HCT116 (cell line): ENCODE measurements at regions not wholly inside any gene's neighbourhood (a gene's known extent, or its start where the extent isn't known, plus 50 kb on each side); places are given as distances from the start of the nearest gene placed in this dataset.

Source experiments
- ATAC-seq: fragments of 200-7000 bp; cut with Tn5 transposase; 2 replicates; pipeline ENCODE4 v1.9.1; 2020; ENCODE audit warnings: mild to moderate bottlenecking, moderate library complexity
- BruUV-seq: library from RNA; stranded (reverse); fragments of 400-500 nt; replicated peaks from 2 replicates; lab custom pipeline; 2021; lab: Mats Ljungman, UMichigan
- CTCF ChIA-PET: fragments of 300-600 bp; sonication (Branson Sonifier 250); formaldehyde crosslinking; loops from one replicate; lab custom pipeline; 2021; ENCODE audit warnings: antibody characterized with exemption; lab: Charles Lee
- POLR2A ChIA-PET: fragments of 300-600, 350-600 bp; sonication (Branson Sonifier 250); formaldehyde crosslinking; loops from one replicate; lab custom pipeline; 2021; ENCODE audit warnings: antibody characterized with exemption; lab: Charles Lee
- RAD21 ChIA-PET, 2 experiments: fragments of 300-600 bp; sonication (Branson Sonifier 250); formaldehyde crosslinking; loops; one replicate each; lab custom pipeline; 2023; ENCODE audit warnings: low total read pairs in 2 of 2; ENCODE audit not compliant: uncharacterized antibody in 2 of 2, unreplicated experiment in 2 of 2, low non-redundant PET in 1 of 2; lab: Charles Lee
- DNase-seq: peaks from one replicate; pipeline ENCODE4 v3.0.0-alpha.2; 2010; ENCODE audit warnings: low read depth, low spot score
- H2AFZ ChIP-seq: fragments of 200-600 bp; shearing (Covaris generic), sonication (generic); 2 replicates; pipeline ENCODE4 v1.6.1; 2017; ENCODE audit warnings: low read depth, mixed run types, mixed read lengths, antibody characterized with exemption, low read length; ENCODE audit not compliant: poor library complexity, severe bottlenecking
- H3K27ac ChIP-seq: 2 replicates; pipeline ENCODE4 v1.5.1; 2012; ENCODE audit warnings: low read depth, low read length
- H3K27me3 ChIP-seq: fragments of 200-600 bp; sonication (generic); 2 replicates; pipeline ENCODE4 v1.6.1; 2016; ENCODE audit warnings: mixed run types, low read length, mixed read lengths; ENCODE audit not compliant: insufficient read depth
- H3K36me3 ChIP-seq, 2 experiments: fragments of 200-500 bp in 1 of 2; fragments of 200-600 bp in 1 of 2; sonication (Bioruptor generic) in 1 of 2; sonication (generic) in 1 of 2; 2 replicates each; pipeline versions ENCODE4 v1.5.1 to v1.6.1; 2014 to 2016; ENCODE audit warnings: low read length in 2 of 2, inconsistent platforms in 1 of 2, mixed read lengths in 1 of 2, mixed run types in 1 of 2; ENCODE audit not compliant: insufficient read depth in 2 of 2, control insufficient read depth in 1 of 2
- H3K4me1 ChIP-seq, 2 experiments: fragments of 200-600 bp in 1 of 2; sonication (generic) in 1 of 2; 2 replicates each; pipeline versions ENCODE4 v1.5.1 to v1.6.1; 2012 to 2017; ENCODE audit warnings: low read length in 2 of 2, inconsistent platforms in 1 of 2, mild to moderate bottlenecking in 1 of 2, mixed read lengths in 1 of 2, mixed run types in 1 of 2, moderate library complexity in 1 of 2; ENCODE audit not compliant: insufficient read depth in 2 of 2, control insufficient read depth in 1 of 2
- H3K4me2 ChIP-seq: fragments of 200-600 bp; sonication (generic); 2 replicates; pipeline ENCODE4 v1.6.1; 2017; ENCODE audit warnings: mixed run types, low read length, mixed read lengths
- H3K4me3 ChIP-seq, 2 experiments: fragments of 200-600 bp in 1 of 2; sonication (generic) in 1 of 2; replicated peaks in 1 of 2; 2 replicates each; pipeline ENCODE4 v1.5.1; 2011 to 2016; ENCODE audit warnings: low read length in 2 of 2, control low read depth in 1 of 2, low read depth in 1 of 2, mild to moderate bottlenecking in 1 of 2, mixed read lengths in 1 of 2, mixed run types in 1 of 2
- H3K79me2 ChIP-seq: fragments of 200-600 bp; sonication (generic); 2 replicates; pipeline ENCODE4 v1.6.1; 2017; ENCODE audit warnings: mild to moderate bottlenecking, mixed run types, low read length, moderate library complexity, mixed read lengths; ENCODE audit not compliant: insufficient read depth
- H3K9ac ChIP-seq: fragments of 200-600 bp; sonication (generic); 2 replicates; pipeline ENCODE4 v1.6.1; 2016; ENCODE audit warnings: low read length, mixed read lengths
- H3K9me2 ChIP-seq: fragments of 200-600 bp; sonication (generic), shearing (Covaris generic); 2 replicates; pipeline ENCODE4 v1.6.1; 2017; ENCODE audit warnings: mixed run types, mild to moderate bottlenecking, moderate library complexity; ENCODE audit not compliant: insufficient read depth
- H3K9me3 ChIP-seq, 2 experiments: fragments of 200-500 bp in 1 of 2; fragments of 200-600 bp in 1 of 2; sonication (Bioruptor generic) in 1 of 2; sonication (generic) in 1 of 2; 2 replicates each; pipeline ENCODE4 v1.6.1; 2014 to 2017; ENCODE audit warnings: low read length in 2 of 2, mixed read lengths in 2 of 2, inconsistent platforms in 1 of 2, low read depth in 1 of 2, mild to moderate bottlenecking in 1 of 2, mixed run types in 1 of 2, moderate library complexity in 1 of 2; ENCODE audit not compliant: control insufficient read depth in 1 of 2, insufficient read depth in 1 of 2
- H4K20me1 ChIP-seq: fragments of 200-600 bp; sonication (generic), shearing (Covaris generic); 2 replicates; pipeline ENCODE4 v1.6.1; 2017; ENCODE audit warnings: mixed run types, mild to moderate bottlenecking, moderate library complexity; ENCODE audit not compliant: insufficient read depth
- ELF1 ChIP-seq: IDR thresholded peaks from 2 replicates; pipeline ENCODE4 v1.6.1; 2012; ENCODE audit warnings: low read depth, borderline replicate concordance
- EZH2 ChIP-seq: fragments of 200-600 bp; sonication (generic); IDR thresholded peaks from 2 replicates; pipeline ENCODE4 v1.6.1; 2017; ENCODE audit warnings: antibody characterized with exemption, mixed run types
- JUND ChIP-seq: IDR thresholded peaks from 2 replicates; pipeline ENCODE4 v1.6.1; 2012
- RAD21 ChIP-seq: IDR thresholded peaks from 2 replicates; pipeline ENCODE4 v1.6.1; 2012; ENCODE audit warnings: low read depth, mild to moderate bottlenecking
- SIN3A ChIP-seq: IDR thresholded peaks from 2 replicates; pipeline ENCODE4 v1.6.1; 2012; ENCODE audit warnings: low read depth
- YY1 ChIP-seq: IDR thresholded peaks from 2 replicates; pipeline ENCODE4 v1.6.1; 2011; ENCODE audit warnings: low read length, low read depth, moderate library complexity, mild to moderate bottlenecking; ENCODE audit not compliant: insufficient replicate concordance; ENCODE audit errors: extremely low read depth
- intact Hi-C: fragments of 100-400 bp; cut with micrococcal nuclease; formaldehyde crosslinking; loops from 2 replicates; pipeline ENCODE4 v1.10.0; 2022
- TF ChIP-seq, protein P1 (sequence below): IDR thresholded peaks from 2 replicates; pipeline ENCODE4 v1.6.1; 2012; ENCODE audit warnings: low read depth
- TF ChIP-seq, protein P2 (sequence below): IDR thresholded peaks from 2 replicates; pipeline ENCODE4 v1.6.1; 2012

DNA sequence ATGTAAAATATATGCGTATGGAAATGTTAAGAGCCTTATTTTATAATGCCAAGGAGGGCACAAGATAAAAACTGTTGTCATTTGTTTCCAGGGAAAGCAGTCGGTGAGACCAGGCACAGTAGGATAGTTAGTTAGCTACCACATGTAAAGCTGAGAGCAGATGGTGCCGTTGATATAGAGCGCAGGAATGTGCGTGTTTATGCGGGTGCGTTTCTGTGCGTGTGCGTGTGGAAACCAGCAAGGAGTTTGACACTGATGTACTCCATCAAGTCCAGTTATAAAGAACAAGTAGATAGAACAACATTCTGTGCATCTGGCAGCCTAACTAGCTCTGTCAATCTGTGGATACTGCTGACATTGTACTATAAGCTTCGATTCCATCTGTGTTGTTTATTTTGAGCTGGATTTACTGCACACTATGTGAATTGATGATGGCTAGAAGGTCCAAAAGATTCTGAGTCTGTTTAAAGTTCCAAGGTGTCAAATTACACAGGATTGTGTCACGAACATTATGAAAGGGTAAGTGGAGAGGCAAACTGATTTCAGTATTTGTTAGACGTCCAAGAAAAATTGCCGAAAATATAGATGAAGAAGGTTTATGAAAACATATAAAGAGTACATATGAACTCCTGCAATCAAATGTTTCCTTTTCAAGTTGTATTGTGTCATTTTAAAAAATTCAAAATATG, 494.9 kb upstream of the MEF2C start:
- Histone ChIP-seq H3K4me2 (no peak overlapping the region), H4K20me1 (no peaks in the 10 kb centered on the region), H3K9ac (no peak overlapping the region), H3K36me3 (no peaks in the 10 kb centered on the region), H3K4me3 (no peak overlapping the region), H3K9me3 (no peaks in the 10 kb centered on the region), H3K27ac (no peak overlapping the region), H3K4me1 (no peaks in the 10 kb centered on the region), H3K9me2 (no peaks in the 10 kb centered on the region), H2AFZ (no peak overlapping the region), H3K79me2 (no peaks in the 10 kb centered on the region), H3K27me3 (no peaks in the 10 kb centered on the region)
- no peak for DNase-seq
- TF ChIP-seq, protein P1, sequence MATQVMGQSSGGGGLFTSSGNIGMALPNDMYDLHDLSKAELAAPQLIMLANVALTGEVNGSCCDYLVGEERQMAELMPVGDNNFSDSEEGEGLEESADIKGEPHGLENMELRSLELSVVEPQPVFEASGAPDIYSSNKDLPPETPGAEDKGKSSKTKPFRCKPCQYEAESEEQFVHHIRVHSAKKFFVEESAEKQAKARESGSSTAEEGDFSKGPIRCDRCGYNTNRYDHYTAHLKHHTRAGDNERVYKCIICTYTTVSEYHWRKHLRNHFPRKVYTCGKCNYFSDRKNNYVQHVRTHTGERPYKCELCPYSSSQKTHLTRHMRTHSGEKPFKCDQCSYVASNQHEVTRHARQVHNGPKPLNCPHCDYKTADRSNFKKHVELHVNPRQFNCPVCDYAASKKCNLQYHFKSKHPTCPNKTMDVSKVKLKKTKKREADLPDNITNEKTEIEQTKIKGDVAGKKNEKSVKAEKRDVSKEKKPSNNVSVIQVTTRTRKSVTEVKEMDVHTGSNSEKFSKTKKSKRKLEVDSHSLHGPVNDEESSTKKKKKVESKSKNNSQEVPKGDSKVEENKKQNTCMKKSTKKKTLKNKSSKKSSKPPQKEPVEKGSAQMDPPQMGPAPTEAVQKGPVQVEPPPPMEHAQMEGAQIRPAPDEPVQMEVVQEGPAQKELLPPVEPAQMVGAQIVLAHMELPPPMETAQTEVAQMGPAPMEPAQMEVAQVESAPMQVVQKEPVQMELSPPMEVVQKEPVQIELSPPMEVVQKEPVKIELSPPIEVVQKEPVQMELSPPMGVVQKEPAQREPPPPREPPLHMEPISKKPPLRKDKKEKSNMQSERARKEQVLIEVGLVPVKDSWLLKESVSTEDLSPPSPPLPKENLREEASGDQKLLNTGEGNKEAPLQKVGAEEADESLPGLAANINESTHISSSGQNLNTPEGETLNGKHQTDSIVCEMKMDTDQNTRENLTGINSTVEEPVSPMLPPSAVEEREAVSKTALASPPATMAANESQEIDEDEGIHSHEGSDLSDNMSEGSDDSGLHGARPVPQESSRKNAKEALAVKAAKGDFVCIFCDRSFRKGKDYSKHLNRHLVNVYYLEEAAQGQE, result no peak
- TF ChIP-seq, protein P2, sequence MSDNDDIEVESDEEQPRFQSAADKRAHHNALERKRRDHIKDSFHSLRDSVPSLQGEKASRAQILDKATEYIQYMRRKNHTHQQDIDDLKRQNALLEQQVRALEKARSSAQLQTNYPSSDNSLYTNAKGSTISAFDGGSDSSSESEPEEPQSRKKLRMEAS, result no peak
- TF ChIP-seq ELF1, result no peak
- no peak for TF ChIP-seq EZH2
- no peak for TF ChIP-seq JUND
- TF ChIP-seq RAD21, result no peak
- no peak for TF ChIP-seq YY1
- no peak for TF ChIP-seq SIN3A
- ChIA-PET CTCF (no interaction called here), RAD21 (no interaction called here), POLR2A (no interaction called here)
- BruUV-seq, result no TSS peak
- ATAC-seq, result no peak
- intact Hi-C loops, result no loop called here
